ENCODE measurements at regions not wholly inside any gene's neighbourhood (a gene's known extent, or its start where the extent isn't known, plus 50 kb on each side); places are given as distances from the start of the nearest gene placed in this dataset.

- no peaks in the 10 kb centered on the region for H3K9me3 Mint-ChIP-seq (ENCODE audit: unreplicated experiment)
- TF ChIP-seq, protein P1, sequence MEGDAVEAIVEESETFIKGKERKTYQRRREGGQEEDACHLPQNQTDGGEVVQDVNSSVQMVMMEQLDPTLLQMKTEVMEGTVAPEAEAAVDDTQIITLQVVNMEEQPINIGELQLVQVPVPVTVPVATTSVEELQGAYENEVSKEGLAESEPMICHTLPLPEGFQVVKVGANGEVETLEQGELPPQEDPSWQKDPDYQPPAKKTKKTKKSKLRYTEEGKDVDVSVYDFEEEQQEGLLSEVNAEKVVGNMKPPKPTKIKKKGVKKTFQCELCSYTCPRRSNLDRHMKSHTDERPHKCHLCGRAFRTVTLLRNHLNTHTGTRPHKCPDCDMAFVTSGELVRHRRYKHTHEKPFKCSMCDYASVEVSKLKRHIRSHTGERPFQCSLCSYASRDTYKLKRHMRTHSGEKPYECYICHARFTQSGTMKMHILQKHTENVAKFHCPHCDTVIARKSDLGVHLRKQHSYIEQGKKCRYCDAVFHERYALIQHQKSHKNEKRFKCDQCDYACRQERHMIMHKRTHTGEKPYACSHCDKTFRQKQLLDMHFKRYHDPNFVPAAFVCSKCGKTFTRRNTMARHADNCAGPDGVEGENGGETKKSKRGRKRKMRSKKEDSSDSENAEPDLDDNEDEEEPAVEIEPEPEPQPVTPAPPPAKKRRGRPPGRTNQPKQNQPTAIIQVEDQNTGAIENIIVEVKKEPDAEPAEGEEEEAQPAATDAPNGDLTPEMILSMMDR (IDR thresholded peaks at IDR 0.05; ENCODE audit: partially characterized antibody, unreplicated experiment), result no peak
- no peak for DNase-seq
- H3K4me1 Mint-ChIP-seq (ENCODE audit: low read depth, unreplicated experiment), result peaks cover 2% of the 10 kb centered on the region
- H3K36me3 Mint-ChIP-seq (ENCODE audit: unreplicated experiment), result no peaks in the 10 kb centered on the region
- H3K27me3 Mint-ChIP-seq (ENCODE audit: unreplicated experiment), result peaks cover 2% of the 10 kb centered on the region
- H3K4me3 Mint-ChIP-seq (ENCODE audit: unreplicated experiment), result no peak overlapping the region
- no peak overlapping the region for H3K27ac Mint-ChIP-seq (ENCODE audit: unreplicated experiment)
These were observed 165.5 kb upstream of the FOXN2 start for GRCh38 chr2:48148841-48149430.

GRCh38 chr2:48157150-48157549 is 157.3 kb upstream of the FOXN2 start:
- peaks cover 10% of the 10 kb centered on the region for H3K9me3 Mint-ChIP-seq (ENCODE audit: unreplicated experiment)
- no peak for DNase-seq
- TF ChIP-seq, protein P1 (IDR thresholded peaks at IDR 0.05; ENCODE audit: partially characterized antibody, unreplicated experiment), result no peak
- no peaks in the 10 kb centered on the region for H3K4me1 Mint-ChIP-seq (ENCODE audit: low read depth, unreplicated experiment)
- H3K27ac Mint-ChIP-seq (ENCODE audit: unreplicated experiment), result no peak overlapping the region
- H3K4me3 Mint-ChIP-seq (ENCODE audit: unreplicated experiment), result no peak overlapping the region
- H3K36me3 Mint-ChIP-seq (ENCODE audit: unreplicated experiment), result peaks cover 24% of the 10 kb centered on the region
- H3K27me3 Mint-ChIP-seq (ENCODE audit: unreplicated experiment), result peaks cover 4% of the 10 kb centered on the region

DNA sequence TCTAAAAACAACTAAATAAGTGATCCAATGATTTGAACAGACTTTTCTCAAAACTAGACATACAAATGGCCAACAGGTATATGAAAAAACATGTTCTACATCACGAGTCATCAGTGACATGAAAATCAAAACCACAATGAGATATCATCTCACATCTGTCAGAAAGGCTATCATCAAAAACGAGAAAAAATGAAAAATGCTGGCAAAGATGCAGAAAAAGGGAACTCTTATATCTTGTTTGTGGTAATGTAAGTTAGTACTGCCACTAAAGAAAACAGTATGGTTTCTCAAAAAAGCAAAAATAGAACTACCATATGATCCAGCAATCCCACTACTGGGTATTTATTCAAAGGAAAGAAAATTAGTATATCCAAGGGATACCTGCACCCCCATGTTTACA is 152.9 kb upstream of the FOXN2 start:
- no peak for DNase-seq
- no peak overlapping the region for H3K4me3 Mint-ChIP-seq (ENCODE audit: unreplicated experiment)
- TF ChIP-seq, protein P1 (IDR thresholded peaks at IDR 0.05; ENCODE audit: partially characterized antibody, unreplicated experiment), result no peak
- no peak overlapping the region for H3K27ac Mint-ChIP-seq (ENCODE audit: unreplicated experiment)
- H3K36me3 Mint-ChIP-seq (ENCODE audit: unreplicated experiment), result peaks cover 17% of the 10 kb centered on the region
- peaks cover 8% of the 10 kb centered on the region for H3K9me3 Mint-ChIP-seq (ENCODE audit: unreplicated experiment)
- H3K4me1 Mint-ChIP-seq (ENCODE audit: low read depth, unreplicated experiment), result no peaks in the 10 kb centered on the region
- H3K27me3 Mint-ChIP-seq (ENCODE audit: unreplicated experiment), result peaks cover 1% of the 10 kb centered on the region

- Mint-ChIP-seq H3K4me3 (ENCODE audit: unreplicated experiment) (no peak overlapping the region), H3K27me3 (ENCODE audit: unreplicated experiment) (no peaks in the 10 kb centered on the region), H3K27ac (ENCODE audit: unreplicated experiment) (no peak overlapping the region), H3K36me3 (ENCODE audit: unreplicated experiment) (peaks cover 8% of the 10 kb centered on the region), H3K4me1 (ENCODE audit: low read depth, unreplicated experiment) (no peaks in the 10 kb centered on the region), H3K9me3 (ENCODE audit: unreplicated experiment) (peaks cover 4% of the 10 kb centered on the region)
- DNase-seq, result no peak
- TF ChIP-seq, protein P1 (IDR thresholded peaks at IDR 0.05; ENCODE audit: partially characterized antibody, unreplicated experiment), result no peak
These were observed 151.7 kb upstream of the FOXN2 start for GRCh38 chr2:48162742-48163141.

GRCh38 chr2:48165070-48165753 is 149.3 kb upstream of the FOXN2 start:
- H3K27me3 Mint-ChIP-seq (ENCODE audit: unreplicated experiment), result no peaks in the 10 kb centered on the region
- TF ChIP-seq, protein P1 (IDR thresholded peaks at IDR 0.05; ENCODE audit: partially characterized antibody, unreplicated experiment), result no peak
- no peaks in the 10 kb centered on the region for H3K9me3 Mint-ChIP-seq (ENCODE audit: unreplicated experiment)
- no peaks in the 10 kb centered on the region for H3K4me1 Mint-ChIP-seq (ENCODE audit: low read depth, unreplicated experiment)
- DNase-seq, result no peak
- H3K4me3 Mint-ChIP-seq (ENCODE audit: unreplicated experiment), result no peak overlapping the region
- no peak overlapping the region for H3K27ac Mint-ChIP-seq (ENCODE audit: unreplicated experiment)
- H3K36me3 Mint-ChIP-seq (ENCODE audit: unreplicated experiment), result no peaks in the 10 kb centered on the region
